ENCODE measurements at regions not wholly inside any gene's neighbourhood (a gene's known extent, or its start where the extent isn't known, plus 50 kb on each side); places are given as distances from the start of the nearest gene placed in this dataset.

- H3K9me2 ChIP-seq (ENCODE audit: insufficient read depth, low read length): no peaks in the 10 kb centered on the region
- no peak overlapping the region for H3K4me3 ChIP-seq (ENCODE audit: low read length)
- H2AFZ ChIP-seq (ENCODE audit: low read depth, low read length): no peak overlapping the region
- H3F3A ChIP-seq (ENCODE audit: insufficient read depth, low read length, poor library complexity, severe bottlenecking): no peaks in the 10 kb centered on the region
- H3K4me2 ChIP-seq (ENCODE audit: low read length): no peak overlapping the region
- H3K27me3 ChIP-seq (ENCODE audit: insufficient read depth, low read depth, low read length): no peaks in the 10 kb centered on the region
- TF ChIP-seq POLR2AphosphoS5 (IDR thresholded peaks at IDR 0.05): no peak
- no peaks in the 10 kb centered on the region for H3K9me3 ChIP-seq (ENCODE audit: low read length)
- no peaks in the 10 kb centered on the region for H3K36me3 ChIP-seq (ENCODE audit: insufficient read depth, low read length)
- no peaks in the 10 kb centered on the region for H4K20me1 ChIP-seq (ENCODE audit: insufficient read depth)
- H3K27ac ChIP-seq (ENCODE audit: low read length): no peak overlapping the region
- no peak overlapping the region for H3K9ac ChIP-seq (ENCODE audit: low read length)
- no peaks in the 10 kb centered on the region for H3K79me2 ChIP-seq (replicated peaks; ENCODE audit: insufficient read depth, low read length)
These were observed 119.8 kb upstream of the BACE2 start for GRCh38 chr21:41048145-41048544.

DNA sequence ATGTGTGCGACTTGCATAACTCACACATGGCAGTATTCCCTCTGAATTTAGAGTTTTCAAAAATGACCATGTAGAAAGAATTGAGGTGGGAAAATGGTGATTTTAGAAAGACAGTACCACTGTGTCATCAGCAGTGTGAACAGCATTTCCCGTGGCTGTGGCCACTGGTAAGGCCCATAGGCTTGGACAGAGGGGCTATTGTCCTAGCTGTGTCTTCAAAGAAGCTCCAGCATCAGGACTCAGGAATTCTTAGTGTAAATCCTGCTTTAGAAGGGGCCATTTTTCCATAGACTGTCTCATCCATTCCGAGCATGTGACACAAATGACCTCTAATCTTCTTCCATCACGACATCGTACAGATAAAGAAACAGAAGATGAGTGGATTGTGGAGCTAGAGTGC lies 119.3 kb upstream of the BACE2 start:
- H3K27ac ChIP-seq (ENCODE audit: low read length): no peak overlapping the region
- no peaks in the 10 kb centered on the region for H3K79me2 ChIP-seq (replicated peaks; ENCODE audit: insufficient read depth, low read length)
- H3K9ac ChIP-seq (ENCODE audit: low read length): no peak overlapping the region
- H2AFZ ChIP-seq (ENCODE audit: low read depth, low read length): no peak overlapping the region
- H4K20me1 ChIP-seq (ENCODE audit: insufficient read depth): no peaks in the 10 kb centered on the region
- TF ChIP-seq, protein P1, sequence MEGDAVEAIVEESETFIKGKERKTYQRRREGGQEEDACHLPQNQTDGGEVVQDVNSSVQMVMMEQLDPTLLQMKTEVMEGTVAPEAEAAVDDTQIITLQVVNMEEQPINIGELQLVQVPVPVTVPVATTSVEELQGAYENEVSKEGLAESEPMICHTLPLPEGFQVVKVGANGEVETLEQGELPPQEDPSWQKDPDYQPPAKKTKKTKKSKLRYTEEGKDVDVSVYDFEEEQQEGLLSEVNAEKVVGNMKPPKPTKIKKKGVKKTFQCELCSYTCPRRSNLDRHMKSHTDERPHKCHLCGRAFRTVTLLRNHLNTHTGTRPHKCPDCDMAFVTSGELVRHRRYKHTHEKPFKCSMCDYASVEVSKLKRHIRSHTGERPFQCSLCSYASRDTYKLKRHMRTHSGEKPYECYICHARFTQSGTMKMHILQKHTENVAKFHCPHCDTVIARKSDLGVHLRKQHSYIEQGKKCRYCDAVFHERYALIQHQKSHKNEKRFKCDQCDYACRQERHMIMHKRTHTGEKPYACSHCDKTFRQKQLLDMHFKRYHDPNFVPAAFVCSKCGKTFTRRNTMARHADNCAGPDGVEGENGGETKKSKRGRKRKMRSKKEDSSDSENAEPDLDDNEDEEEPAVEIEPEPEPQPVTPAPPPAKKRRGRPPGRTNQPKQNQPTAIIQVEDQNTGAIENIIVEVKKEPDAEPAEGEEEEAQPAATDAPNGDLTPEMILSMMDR (IDR thresholded peaks at IDR 0.05; ENCODE audit: poor library complexity, severe bottlenecking): no peak
- no peak for TF ChIP-seq SMC3 (conservative IDR thresholded peaks at IDR 0.05; ENCODE audit: poor library complexity)
- no peak for TF ChIP-seq REST (IDR thresholded peaks at IDR 0.05; ENCODE audit: borderline replicate concordance)
- no peak for TF ChIP-seq MXI1 (conservative IDR thresholded peaks at IDR 0.05; ENCODE audit: poor library complexity, severe bottlenecking)
- TF ChIP-seq RAD21 (conservative IDR thresholded peaks at IDR 0.05): no peak
- TF ChIP-seq EZH2 (IDR thresholded peaks at IDR 0.05; ENCODE audit: borderline replicate concordance, insufficient read depth, low read length, poor library complexity, severe bottlenecking): no peak
- TF ChIP-seq EP300 (conservative IDR thresholded peaks at IDR 0.05; ENCODE audit: poor library complexity, severe bottlenecking): no peak
- TF ChIP-seq TAF1 (IDR thresholded peaks at IDR 0.05; ENCODE audit: low read depth): no peak
- no peak for TF ChIP-seq POLR2AphosphoS5 (IDR thresholded peaks at IDR 0.05)
- no peaks in the 10 kb centered on the region for H3K27me3 ChIP-seq (ENCODE audit: insufficient read depth, low read depth, low read length)
- H3K4me2 ChIP-seq (ENCODE audit: low read length): no peak overlapping the region
- H3K4me3 ChIP-seq (ENCODE audit: low read length): no peak overlapping the region
- H3K9me2 ChIP-seq (ENCODE audit: insufficient read depth, low read length): no peaks in the 10 kb centered on the region
- no peaks in the 10 kb centered on the region for H3F3A ChIP-seq (ENCODE audit: insufficient read depth, low read length, poor library complexity, severe bottlenecking)
- no peaks in the 10 kb centered on the region for H3K36me3 ChIP-seq (ENCODE audit: insufficient read depth, low read length)
- H3K9me3 ChIP-seq (ENCODE audit: low read length): no peaks in the 10 kb centered on the region
